ENCODE measurements at regions not wholly inside any gene's neighbourhood (a gene's known extent, or its start where the extent isn't known, plus 50 kb on each side); places are given as distances from the start of the nearest gene placed in this dataset.

- DNase-seq (ENCODE audit: low spot score) (no peak), ATAC-seq (no peak)
- Histone ChIP-seq H3K36me3 (ENCODE audit: insufficient read depth) (no peaks in the 10 kb centered on the region), H4K20me1 (replicated peaks; ENCODE audit: insufficient read depth) (no peaks in the 10 kb centered on the region), H3K4me3 (no peak overlapping the region), H2AFZ (peak overlapping the region; percentile 6; the same call in 1 of the 2 replicates), H3F3A (replicated peaks; ENCODE audit: low read depth) (no peaks in the 10 kb centered on the region), H3K79me2 (replicated peaks; ENCODE audit: insufficient read depth) (no peaks in the 10 kb centered on the region), H3K4me1 (ENCODE audit: insufficient read depth) (no peaks in the 10 kb centered on the region), H3K27ac (ENCODE audit: low read depth) (no peak overlapping the region), H3K27me3 (ENCODE audit: insufficient read depth) (no peaks in the 10 kb centered on the region), H3K4me2 (no peak overlapping the region), H3K9me2 (ENCODE audit: insufficient read depth) (no peaks in the 10 kb centered on the region)
- Mint-ChIP-seq H3K27me3 (ENCODE audit: insufficient read depth, low read depth, poor library complexity) (no peaks in the 10 kb centered on the region), H3K4me3 (no peak overlapping the region), H3K27ac (0 out of 2 replicates have a peak overlapping the region, but pooled peaks have one; percentile 1), H3K9me3 (no peaks in the 10 kb centered on the region), H3K36me3 (ENCODE audit: low read depth) (no peaks in the 10 kb centered on the region), H3K4me1 (no peaks in the 10 kb centered on the region)
- TF ChIP-seq CTCF (conservative IDR thresholded peaks at IDR 0.05; ENCODE audit: low read depth in 2 of 2) (no peak), EZH2phosphoT487 (IDR thresholded peaks at IDR 0.05; ENCODE audit: unreplicated experiment) (no peak), ZNF114 (CRISPR knock-in tag; IDR thresholded peaks at IDR 0.05) (no peak), REST (IDR thresholded peaks at IDR 0.05; ENCODE audit: unreplicated experiment) (no peak), JUNB (IDR thresholded peaks at IDR 0.05; ENCODE audit: unreplicated experiment) (no peak), CREB1 (CRISPR knock-in tag; IDR thresholded peaks at IDR 0.05; ENCODE audit: low read depth) (no peak)
Observed at GRCh38 chr2:212596276-212596675, 57.7 kb upstream of the ERBB4 start.

DNA sequence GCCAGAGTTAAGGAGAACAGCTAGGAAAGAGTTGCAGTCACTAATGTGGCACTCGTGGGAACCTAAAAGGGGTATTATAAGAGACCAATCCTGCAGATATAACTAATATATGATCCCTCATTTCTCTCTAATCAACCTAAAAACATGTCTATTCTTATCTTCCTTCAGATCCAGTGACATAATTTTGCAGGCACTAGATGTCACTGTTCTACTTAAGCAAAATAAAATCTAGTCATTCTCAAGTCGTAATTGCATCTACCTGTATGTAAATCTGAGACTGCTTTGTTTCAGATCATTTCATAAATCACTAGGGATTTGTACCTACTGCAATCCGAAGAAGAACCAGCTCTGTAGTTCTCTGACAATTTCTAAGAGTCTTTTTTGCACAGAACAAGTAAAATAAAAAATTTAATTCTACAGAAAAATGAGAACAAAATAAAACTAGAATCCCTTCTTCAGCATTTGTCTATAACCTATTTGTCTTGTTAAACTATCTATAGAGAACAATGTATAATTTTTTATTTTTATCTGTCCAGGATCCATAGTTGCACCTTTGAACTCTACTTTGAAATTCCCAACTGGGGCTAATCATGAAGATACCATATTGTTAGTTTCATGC is 56.5 kb upstream of the ERBB4 start:
- no peaks in the 10 kb centered on the region for H3K27me3 Mint-ChIP-seq (ENCODE audit: insufficient read depth, low read depth, poor library complexity)
- Histone ChIP-seq H3K27ac (ENCODE audit: low read depth) (no peak overlapping the region), H2AFZ (no peak overlapping the region), H3K36me3 (ENCODE audit: insufficient read depth) (no peaks in the 10 kb centered on the region), H4K20me1 (replicated peaks; ENCODE audit: insufficient read depth) (no peaks in the 10 kb centered on the region), H3K27me3 (ENCODE audit: insufficient read depth) (no peaks in the 10 kb centered on the region), H3F3A (replicated peaks; ENCODE audit: low read depth) (no peaks in the 10 kb centered on the region), H3K4me2 (no peak overlapping the region), H3K4me1 (ENCODE audit: insufficient read depth) (no peaks in the 10 kb centered on the region), H3K4me3 (no peak overlapping the region), H3K79me2 (replicated peaks; ENCODE audit: insufficient read depth) (no peaks in the 10 kb centered on the region), H3K9me2 (ENCODE audit: insufficient read depth) (no peaks in the 10 kb centered on the region)
- H3K36me3 Mint-ChIP-seq (ENCODE audit: low read depth), result no peaks in the 10 kb centered on the region
- H3K4me3 Mint-ChIP-seq, result no peak overlapping the region
- peak; percentile 48 to 51 for TF ChIP-seq CTCF (conservative IDR thresholded peaks at IDR 0.05; ENCODE audit: low read depth in 2 of 2)
- no peak for TF ChIP-seq ZNF114 (CRISPR knock-in tag; IDR thresholded peaks at IDR 0.05)
- ATAC-seq (no peak), DNase-seq (ENCODE audit: low spot score) (peak; percentile 19)
- H3K9me3 Mint-ChIP-seq, result no peaks in the 10 kb centered on the region
- 0 out of 2 replicates have a peak overlapping the region, but pooled peaks have one; percentile 18 for H3K27ac Mint-ChIP-seq
- H3K4me1 Mint-ChIP-seq, result no peaks in the 10 kb centered on the region

Data from GM23338 (cell line).